Vagina (tissue), 2 donors: ENCODE measurements at regions not wholly inside any gene's neighbourhood (a gene's known extent, or its start where the extent isn't known, plus 50 kb on each side); places are given as distances from the start of the nearest gene placed in this dataset.

Experiments
- DNase-seq, 2 donors: peaks; one replicate each; pipeline ENCODE4 v3.0.0-alpha.2; 2017; ENCODE audit errors: extremely low spot score in 2 of 2
- H3K27ac ChIP-seq: fragments of 200-600 bp; sonication (generic); one replicate; pipeline ENCODE4 v1.5.1; 2019
- H3K27me3 ChIP-seq: fragments of 200-600 bp; sonication (generic); one replicate; pipeline ENCODE4 v1.5.1; 2019
- H3K36me3 ChIP-seq, 2 donors: fragments of 200-600 bp; sonication (generic); one replicate each; pipeline ENCODE4 v1.5.1; 2017 to 2019
- H3K4me1 ChIP-seq: fragments of 200-600 bp; sonication (generic); one replicate; pipeline ENCODE4 v1.5.1; 2019
- H3K4me3 ChIP-seq, 2 donors: fragments of 200-600 bp; sonication (generic); 1 replicate in 1 of 2; 2 replicates in 1 of 2; pipeline ENCODE4 v1.5.1; 2016 to 2019
- H3K9me3 ChIP-seq: fragments of 200-600 bp; sonication (generic); one replicate; pipeline ENCODE4 v1.5.1; 2019
- CTCF ChIP-seq, 3 experiments: fragments of 450-650 bp in 2 of 3; fragments of 200-600 bp in 1 of 3; sonication (generic) in 1 of 3; IDR thresholded peaks; one replicate each; pipeline ENCODE4 v1.5.1; 2017 to 2019; ENCODE audit warnings: antibody characterized with exemption in 3 of 3, mild to moderate bottlenecking in 2 of 3, moderate library complexity in 2 of 3
- POLR2A ChIP-seq, 2 donors: fragments of 450-650 bp; IDR thresholded peaks; one replicate each; pipeline ENCODE4 v1.6.1; 2017; ENCODE audit warnings: antibody characterized with exemption in 2 of 2, mild to moderate bottlenecking in 2 of 2, moderate library complexity in 2 of 2
- POLR2AphosphoS5 ChIP-seq, 2 donors: sonication (generic); formaldehyde crosslinking; IDR thresholded peaks; one replicate each; pipeline ENCODE4 v1.9.0; 2017; ENCODE audit warnings: antibody characterized with exemption in 2 of 2, mild to moderate bottlenecking in 2 of 2, low read depth in 1 of 2; ENCODE audit not compliant: insufficient read depth in 1 of 2
- intact Hi-C: fragments of 100-400 bp; cut with DNase I; formaldehyde crosslinking; loops from one replicate; pipeline ENCODE4 v1.15.1; 2023

GRCh38 chr22:49394116-49394785, 433.4 kb downstream of the BRD1 start:
- Histone ChIP-seq H3K4me3 (no peak overlapping the region), H3K36me3 (no peaks in the 10 kb centered on the region), H3K9me3 (no peaks in the 10 kb centered on the region), H3K27ac (no peak overlapping the region), H3K27me3 (peaks cover 3% of the 10 kb centered on the region), H3K4me1 (no peaks in the 10 kb centered on the region)
- peak in 1 of 2 donors; percentile 88 for DNase-seq
- TF ChIP-seq POLR2AphosphoS5 (IDR thresholded peaks at IDR 0.05; ENCODE audit: insufficient read depth in 1 of 2, low read depth in 1 of 2) (no peak), POLR2A (IDR thresholded peaks at IDR 0.05) (no peak), CTCF (IDR thresholded peaks at IDR 0.05) (no peak)
- intact Hi-C loops = no loop called here

GRCh38 chr22:49393526-49393925, 434.1 kb downstream of the BRD1 start:
- H3K36me3 ChIP-seq = no peaks in the 10 kb centered on the region
- intact Hi-C loops = no loop called here
- H3K27me3 ChIP-seq = peaks cover 3% of the 10 kb centered on the region
- H3K4me3 ChIP-seq = no peak overlapping the region
- H3K4me1 ChIP-seq = no peaks in the 10 kb centered on the region
- DNase-seq = peak in 1 of 2 donors; percentile 58
- no peak for TF ChIP-seq POLR2AphosphoS5 (IDR thresholded peaks at IDR 0.05; ENCODE audit: insufficient read depth in 1 of 2, low read depth in 1 of 2)
- TF ChIP-seq CTCF (IDR thresholded peaks at IDR 0.05) = no peak
- TF ChIP-seq POLR2A (IDR thresholded peaks at IDR 0.05) = no peak
- H3K27ac ChIP-seq = no peak overlapping the region
- no peaks in the 10 kb centered on the region for H3K9me3 ChIP-seq

GRCh38 chr22:49392841-49393510, 434.7 kb downstream of the BRD1 start:
- peaks cover 2% of the 10 kb centered on the region for H3K27me3 ChIP-seq
- no peaks in the 10 kb centered on the region for H3K4me1 ChIP-seq
- DNase-seq = peak in 1 of 2 donors; percentile 74
- no peak overlapping the region for H3K4me3 ChIP-seq
- intact Hi-C loops = no loop called here
- H3K9me3 ChIP-seq = no peaks in the 10 kb centered on the region
- TF ChIP-seq CTCF (IDR thresholded peaks at IDR 0.05) (no peak), POLR2AphosphoS5 (IDR thresholded peaks at IDR 0.05; ENCODE audit: insufficient read depth in 1 of 2, low read depth in 1 of 2) (no peak), POLR2A (IDR thresholded peaks at IDR 0.05) (no peak)
- H3K36me3 ChIP-seq = no peaks in the 10 kb centered on the region
- no peak overlapping the region for H3K27ac ChIP-seq

- TF ChIP-seq POLR2A (IDR thresholded peaks at IDR 0.05) (no peak), POLR2AphosphoS5 (IDR thresholded peaks at IDR 0.05; ENCODE audit: insufficient read depth in 1 of 2, low read depth in 1 of 2) (no peak), CTCF (IDR thresholded peaks at IDR 0.05) (no peak)
- Histone ChIP-seq H3K4me3 (no peak overlapping the region), H3K36me3 (no peaks in the 10 kb centered on the region)
These were observed 435.4 kb downstream of the BRD1 start for GRCh38 chr22:49392247-49392646.

GRCh38 chr22:49391436-49391835, 436.2 kb downstream of the BRD1 start:
- Histone ChIP-seq H3K9me3 (no peaks in the 10 kb centered on the region), H3K4me3 (no peak overlapping the region), H3K27me3 (no peaks in the 10 kb centered on the region), H3K27ac (no peak overlapping the region), H3K36me3 (no peaks in the 10 kb centered on the region), H3K4me1 (no peaks in the 10 kb centered on the region)
- DNase-seq = peak in 1 of 2 donors; percentile 61
- intact Hi-C loops = no loop called here
- TF ChIP-seq POLR2AphosphoS5 (IDR thresholded peaks at IDR 0.05; ENCODE audit: insufficient read depth in 1 of 2, low read depth in 1 of 2) (no peak), CTCF (IDR thresholded peaks at IDR 0.05) (no peak), POLR2A (IDR thresholded peaks at IDR 0.05) (no peak)

More at GRCh38 chr22:49392247-49392646, 435.4 kb downstream of the BRD1 start:
- H3K27me3 ChIP-seq = no peaks in the 10 kb centered on the region
- H3K4me1 ChIP-seq = no peaks in the 10 kb centered on the region
- DNase-seq = no peak
- intact Hi-C loops = no loop called here
- no peak overlapping the region for H3K27ac ChIP-seq
- H3K9me3 ChIP-seq = no peaks in the 10 kb centered on the region
